GM23248 (cell line): ENCODE measurements at regions not wholly inside any gene's neighbourhood (a gene's known extent, or its start where the extent isn't known, plus 50 kb on each side); places are given as distances from the start of the nearest gene placed in this dataset.

Experiments used
- EZH2 ChIP-seq: fragments of 200-600 bp; sonication (generic); IDR thresholded peaks from 2 replicates; pipeline ENCODE4 v1.6.1; 2018; ENCODE audit warnings: antibody characterized with exemption, mild to moderate bottlenecking; ENCODE audit not compliant: insufficient read depth, poor library complexity, severe bottlenecking
- EZH2phosphoT487 ChIP-seq: fragments of 200-600 bp; sonication (generic); IDR thresholded peaks from 2 replicates; pipeline ENCODE4 v1.6.1; 2018; ENCODE audit warnings: antibody characterized with exemption, moderate library complexity, mild to moderate bottlenecking, low read depth; ENCODE audit not compliant: insufficient read depth

DNA sequence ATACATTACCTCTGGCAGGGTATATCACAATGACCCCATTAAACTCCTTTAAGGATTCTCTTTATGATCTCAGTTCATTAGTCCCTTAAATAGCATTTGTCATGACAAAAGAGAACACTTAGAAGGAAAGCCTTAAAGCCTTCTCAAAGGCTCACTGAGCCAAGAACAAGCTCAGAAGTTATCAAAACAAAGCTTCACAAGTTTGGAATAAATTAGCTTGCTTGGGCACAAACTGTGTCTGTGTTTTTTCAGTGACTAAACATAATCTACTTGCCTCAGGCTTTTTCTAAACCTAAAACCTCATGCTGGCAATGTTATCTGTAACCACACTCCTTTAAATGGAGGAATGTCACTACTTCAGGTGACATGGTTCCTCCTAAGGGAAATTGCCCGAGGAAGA is 1114.9 kb upstream of the C9orf72 start:
- TF ChIP-seq EZH2 (no peak), EZH2phosphoT487 (no peak)
